ENCODE measurements at regions not wholly inside any gene's neighbourhood (a gene's known extent, or its start where the extent isn't known, plus 50 kb on each side); places are given as distances from the start of the nearest gene placed in this dataset.

- TF ChIP-seq NFIX (CRISPR knock-in tag; IDR thresholded peaks at IDR 0.05; ENCODE audit: low read depth): peak; percentile 80
Observed at GRCh38 chr6:62640749-62641148, 354.7 kb upstream of the KHDRBS2 start (continued).

GRCh38 chr6:62626661-62627060 is 340.6 kb upstream of the KHDRBS2 start:
- Histone ChIP-seq H3K9me1 (ENCODE audit: control insufficient read depth, insufficient read depth, low read length) (no peaks in the 10 kb centered on the region), H3K27ac (ENCODE audit: extremely low read depth, low read depth, low read length) (no peak overlapping the region), H3K9me3 (replicated peaks; ENCODE audit: control insufficient read depth, insufficient read depth, low read depth, low read length) (no peaks in the 10 kb centered on the region), H2AFZ (ENCODE audit: low read depth, low read length) (no peak overlapping the region), H3K4me1 (replicated peaks in 1 of 2; ENCODE audit: control insufficient read depth in 2 of 2, insufficient read depth in 2 of 2, low read length in 2 of 2) (no peaks in the 10 kb centered on the region), H4K20me1 (replicated peaks; ENCODE audit: control insufficient read depth, insufficient read depth, low read length) (no peaks in the 10 kb centered on the region), H3K36me3 (ENCODE audit: control insufficient read depth, insufficient read depth, low read length) (no peaks in the 10 kb centered on the region), H3K79me2 (ENCODE audit: control insufficient read depth, insufficient read depth, low read length) (no peaks in the 10 kb centered on the region), H3K4me3 (no peak overlapping the region), H3K4me2 (ENCODE audit: insufficient read depth, low read length) (no peak overlapping the region), H3K9ac (ENCODE audit: insufficient read depth in 1 of 2, low read depth in 2 of 2, low read length in 2 of 2) (no peak overlapping the region), H3K27me3 (ENCODE audit: control insufficient read depth in 2 of 2, insufficient read depth in 2 of 2, low read length in 2 of 2) (no peaks in the 10 kb centered on the region)
- DNase-seq (ENCODE audit: extremely low read depth in 1 of 4, low spot score in 3 of 4): no peak
- intact Hi-C loops (cut with micrococcal nuclease): no loop called here
- BruUV-seq (replicated peaks): no TSS peak
- ATAC-seq: no peak
- TF ChIP-seq ZKSCAN8 (CRISPR knock-in tag; IDR thresholded peaks at IDR 0.05): no peak
- TF ChIP-seq FIP1L1 (IDR thresholded peaks at IDR 0.05; ENCODE audit: low read depth, low read length, poor library complexity, severe bottlenecking): no peak
- no peak for TF ChIP-seq L3MBTL2 (IDR thresholded peaks at IDR 0.05)
- TF ChIP-seq NFE2L1 (tag; IDR thresholded peaks at IDR 0.05; ENCODE audit: borderline replicate concordance, low read depth): no peak
- no peak for TF ChIP-seq CREB1 (IDR thresholded peaks at IDR 0.05)
- no peak for TF ChIP-seq CREB1 (CRISPR knock-in tag; IDR thresholded peaks at IDR 0.05)
- no peak for TF ChIP-seq ZNF316 (IDR thresholded peaks at IDR 0.05)
- no peak for TF ChIP-seq HOXB6 (CRISPR knock-in tag; IDR thresholded peaks at IDR 0.05; ENCODE audit: borderline replicate concordance)
- TF ChIP-seq E2F8 (IDR thresholded peaks at IDR 0.05; ENCODE audit: low read depth, partially characterized antibody): no peak
- TF ChIP-seq DNMT1 (IDR thresholded peaks at IDR 0.05): no peak
- TF ChIP-seq ZFP36 (IDR thresholded peaks at IDR 0.05; ENCODE audit: low read depth, low read length, partially characterized antibody): no peak
- no peak for TF ChIP-seq HMGXB4 (CRISPR knock-in tag; IDR thresholded peaks at IDR 0.05)
- TF ChIP-seq HMBOX1 (IDR thresholded peaks at IDR 0.05): no peak
- TF ChIP-seq ZNF253 (CRISPR knock-in tag; conservative IDR thresholded peaks at IDR 0.05): no peak
- in situ Hi-C loops (cut with MboI): no loop called here
- FAIRE-seq: no peak
- ChIA-PET CTCF (ENCODE audit: low intra/inter-chr PET ratio) (no interaction called here), POLR2A (no interaction called here)
- 0% methylated on average over 2 of the region's 2 CpGs for WGBS (ENCODE audit: insufficient coverage, low coverage, missing lambda C conversion rate)

Data from K562 (cell line).